Effector memory CD8-positive, alpha-beta T cell (primary cell): ENCODE measurements at regions not wholly inside any gene's neighbourhood (a gene's known extent, or its start where the extent isn't known, plus 50 kb on each side); places are given as distances from the start of the nearest gene placed in this dataset.

Experiments used
- ATAC-seq: fragments of 150-1000 bp; cut with Tn5 transposase; replicated peaks from 2 replicates; pipeline ENCODE4 v1.10.0; 2021; ENCODE audit warnings: mild to moderate bottlenecking, moderate library complexity
- DNase-seq, 3 experiments: peaks; one replicate each; pipeline ENCODE4 v3.0.0; 2021
- H3K27ac Mint-ChIP-seq, 2 donors: one replicate each; pipeline ENCODE4 v1.8.0; 2022; ENCODE audit warnings: mild to moderate bottlenecking in 2 of 2, mixed read lengths in 2 of 2, moderate library complexity in 2 of 2
- H3K27me3 Mint-ChIP-seq, 2 donors: one replicate each; pipeline ENCODE4 v1.8.0; 2022; ENCODE audit warnings: mixed read lengths in 2 of 2
- H3K36me3 Mint-ChIP-seq: one replicate; pipeline ENCODE4 v1.8.0; 2022; ENCODE audit warnings: mild to moderate bottlenecking, moderate library complexity, mixed read lengths; ENCODE audit not compliant: insufficient read depth
- H3K4me1 Mint-ChIP-seq, 2 donors: one replicate each; pipeline ENCODE4 v1.8.0; 2022; ENCODE audit warnings: low read depth in 2 of 2, mixed read lengths in 2 of 2
- H3K4me3 Mint-ChIP-seq, 2 donors: one replicate each; pipeline ENCODE4 v1.8.0; 2022; ENCODE audit warnings: mild to moderate bottlenecking in 2 of 2, mixed read lengths in 2 of 2, moderate library complexity in 2 of 2
- H3K9me3 Mint-ChIP-seq, 2 donors: one replicate each; pipeline ENCODE4 v1.8.0; 2022; ENCODE audit warnings: mixed read lengths in 2 of 2

- DNase-seq (no peak), ATAC-seq (no peak)
- Mint-ChIP-seq H3K4me3 (no peak overlapping the region), H3K36me3 (no peaks in the 10 kb centered on the region), H3K4me1 (no peaks in the 10 kb centered on the region), H3K27me3 (no peaks in the 10 kb centered on the region), H3K27ac (no peak overlapping the region), H3K9me3 (peaks cover 3 to 4% of the 10 kb centered on the region in 2 donors)
These were observed 175.2 kb downstream of the KCNJ2 start for GRCh38 chr17:70344386-70345060.

- ATAC-seq, result no peak
- H3K4me1 Mint-ChIP-seq, result no peaks in the 10 kb centered on the region
These were observed 175.7 kb downstream of the KCNJ2 start for GRCh38 chr17:70345061-70345460.

GRCh38 chr17:70352834-70353233 is 183.5 kb downstream of the KCNJ2 start:
- Mint-ChIP-seq H3K4me3 (no peak overlapping the region), H3K9me3 (peaks cover 5 to 6% of the 10 kb centered on the region in 2 donors), H3K4me1 (no peaks in the 10 kb centered on the region), H3K36me3 (no peaks in the 10 kb centered on the region), H3K27ac (no peak overlapping the region), H3K27me3 (no peaks in the 10 kb centered on the region)
- DNase-seq (no peak), ATAC-seq (no peak)

More at GRCh38 chr17:70345061-70345460, 175.7 kb downstream of the KCNJ2 start:
- Mint-ChIP-seq H3K9me3 (peaks cover 3 to 6% of the 10 kb centered on the region in 2 donors), H3K27me3 (no peaks in the 10 kb centered on the region), H3K36me3 (no peaks in the 10 kb centered on the region), H3K4me3 (no peak overlapping the region), H3K27ac (no peak overlapping the region)
- DNase-seq, result no peak

DNA sequence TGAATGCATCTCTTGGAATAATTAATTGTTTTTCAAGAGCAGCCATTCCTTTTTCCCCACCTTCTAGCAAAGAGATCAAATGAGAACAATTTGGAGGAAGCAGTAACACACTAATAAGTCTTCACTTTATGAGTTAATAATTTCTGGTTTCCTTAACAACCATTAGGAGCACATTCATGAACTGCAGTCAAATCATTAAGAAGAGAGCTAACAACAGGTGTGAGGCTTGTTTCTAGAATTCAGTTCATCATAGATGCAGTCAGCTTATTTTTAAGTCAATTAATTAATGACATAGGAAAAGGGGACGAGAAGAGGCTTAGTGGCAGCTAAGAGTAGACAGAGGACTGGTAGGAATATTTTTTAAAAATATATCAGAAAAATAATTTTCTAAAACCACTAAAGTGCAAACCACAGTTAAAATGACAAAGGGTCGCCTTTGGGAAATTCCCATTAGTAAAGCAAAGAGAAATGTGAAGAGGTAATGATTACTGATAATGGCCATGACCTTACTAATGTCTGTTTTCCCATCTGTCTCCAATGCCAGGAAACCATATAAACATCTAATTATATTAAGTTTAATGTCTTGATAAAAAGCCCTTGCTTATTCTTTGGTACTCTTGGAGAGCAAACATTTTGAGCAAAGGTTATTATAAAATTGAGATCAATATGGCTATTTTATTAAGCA is 184.2 kb downstream of the KCNJ2 start:
- no peaks in the 10 kb centered on the region for H3K4me1 Mint-ChIP-seq
- H3K27me3 Mint-ChIP-seq, result no peaks in the 10 kb centered on the region
- H3K9me3 Mint-ChIP-seq, result peaks cover 5 to 6% of the 10 kb centered on the region in 2 donors
- H3K36me3 Mint-ChIP-seq, result no peaks in the 10 kb centered on the region
- no peak for ATAC-seq
- H3K4me3 Mint-ChIP-seq, result no peak overlapping the region
- no peak for DNase-seq
- no peak overlapping the region for H3K27ac Mint-ChIP-seq

DNA sequence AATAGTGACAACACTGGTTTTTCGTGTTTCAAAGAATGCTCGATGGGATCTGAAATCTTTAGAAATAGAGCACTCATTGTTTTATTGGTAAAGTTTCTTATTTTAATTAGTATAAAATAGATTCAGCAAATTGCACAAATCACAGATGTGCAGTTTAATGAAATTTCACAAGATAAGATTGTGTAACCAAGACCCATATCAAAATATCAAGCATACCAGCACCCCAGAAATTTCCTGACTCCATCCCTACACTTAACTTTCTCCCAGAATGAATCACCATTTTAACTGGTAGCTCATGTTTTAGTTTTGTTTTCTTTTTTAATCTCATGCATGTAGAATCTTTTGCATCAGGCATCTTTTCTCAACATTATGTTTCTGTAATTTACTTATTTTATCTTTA is 185.9 kb downstream of the KCNJ2 start:
- no peak for ATAC-seq
- Mint-ChIP-seq H3K36me3 (no peaks in the 10 kb centered on the region), H3K27ac (no peak overlapping the region), H3K4me1 (no peaks in the 10 kb centered on the region), H3K4me3 (no peak overlapping the region), H3K9me3 (peaks cover 0 to 7% of the 10 kb centered on the region in 2 donors), H3K27me3 (no peaks in the 10 kb centered on the region)
- DNase-seq, result no peak

- Mint-ChIP-seq H3K4me1 (no peaks in the 10 kb centered on the region), H3K4me3 (no peak overlapping the region), H3K36me3 (no peaks in the 10 kb centered on the region), H3K27ac (no peak overlapping the region), H3K9me3 (peaks cover 0 to 7% of the 10 kb centered on the region in 2 donors), H3K27me3 (no peaks in the 10 kb centered on the region)
- DNase-seq (no peak), ATAC-seq (no peak)
These were observed 187.9 kb downstream of the KCNJ2 start for GRCh38 chr17:70357190-70357589.

GRCh38 chr17:70365091-70365583 is 195.8 kb downstream of the KCNJ2 start:
- no peak overlapping the region for H3K4me3 Mint-ChIP-seq
- H3K36me3 Mint-ChIP-seq, result no peaks in the 10 kb centered on the region
- H3K9me3 Mint-ChIP-seq, result peaks cover 5 to 12% of the 10 kb centered on the region in 2 donors
- H3K27me3 Mint-ChIP-seq, result no peaks in the 10 kb centered on the region
- H3K4me1 Mint-ChIP-seq, result no peaks in the 10 kb centered on the region
- no peak overlapping the region for H3K27ac Mint-ChIP-seq
- DNase-seq, result no peak
- ATAC-seq, result no peak

GRCh38 chr17:70366386-70366785 is 197.1 kb downstream of the KCNJ2 start:
- H3K36me3 Mint-ChIP-seq, result no peaks in the 10 kb centered on the region
- ATAC-seq, result no peak

DNA sequence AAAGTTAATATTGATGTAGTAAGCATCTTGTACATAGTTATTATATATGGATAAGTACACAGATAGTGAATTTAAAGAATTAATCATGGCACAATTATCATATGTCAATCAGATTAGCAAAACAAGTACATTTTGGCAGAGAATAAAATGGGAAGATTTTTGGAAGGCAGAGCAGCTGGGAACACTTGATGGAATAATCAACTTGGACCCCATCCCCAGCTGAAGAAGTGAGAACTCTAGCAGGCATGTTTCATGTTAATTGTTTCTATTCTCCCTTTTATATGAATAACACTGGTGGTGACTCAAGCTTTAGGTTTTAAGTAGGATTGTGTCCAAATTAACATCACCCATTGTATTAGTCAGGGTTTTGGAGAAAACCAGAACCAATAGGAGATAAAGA is 198.7 kb downstream of the KCNJ2 start:
- Mint-ChIP-seq H3K9me3 (peaks cover 3 to 12% of the 10 kb centered on the region in 2 donors), H3K27me3 (no peaks in the 10 kb centered on the region), H3K36me3 (no peaks in the 10 kb centered on the region), H3K27ac (no peak overlapping the region), H3K4me1 (no peaks in the 10 kb centered on the region), H3K4me3 (no peak overlapping the region)
- ATAC-seq (no peak), DNase-seq (no peak)

More at GRCh38 chr17:70366386-70366785, 197.1 kb downstream of the KCNJ2 start:
- Mint-ChIP-seq H3K9me3 (peaks cover 5 to 12% of the 10 kb centered on the region in 2 donors), H3K27me3 (no peaks in the 10 kb centered on the region), H3K27ac (no peak overlapping the region), H3K4me3 (no peak overlapping the region), H3K4me1 (no peaks in the 10 kb centered on the region)
- DNase-seq, result no peak

DNA sequence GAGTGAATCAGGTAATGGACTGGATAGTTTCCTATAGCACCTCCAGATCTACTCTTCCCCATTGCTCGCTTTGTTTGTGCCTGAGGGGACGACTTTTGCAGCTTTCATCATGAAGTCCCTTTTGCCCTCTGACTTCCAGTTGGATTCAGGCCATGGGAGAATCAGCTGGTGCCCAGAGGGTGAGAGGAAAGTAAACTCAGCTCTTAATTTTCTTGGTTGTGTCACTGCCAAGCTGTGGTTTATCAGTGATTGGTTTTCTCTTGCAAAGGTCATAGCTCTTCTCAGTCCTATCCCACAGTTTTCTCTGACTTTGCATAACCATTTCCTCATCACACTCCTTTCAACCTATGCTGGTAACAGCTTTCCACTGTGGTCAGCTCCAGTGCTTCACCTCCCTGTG is 200.1 kb downstream of the KCNJ2 start:
- Mint-ChIP-seq H3K36me3 (no peaks in the 10 kb centered on the region), H3K27me3 (no peaks in the 10 kb centered on the region), H3K27ac (no peak overlapping the region), H3K4me3 (no peak overlapping the region), H3K4me1 (no peaks in the 10 kb centered on the region), H3K9me3 (peaks cover 3 to 12% of the 10 kb centered on the region in 2 donors)
- DNase-seq, result no peak
- ATAC-seq, result no peak

- Mint-ChIP-seq H3K9me3 (peaks cover 2 to 12% of the 10 kb centered on the region in 2 donors), H3K36me3 (no peaks in the 10 kb centered on the region), H3K27me3 (no peaks in the 10 kb centered on the region), H3K27ac (no peak overlapping the region), H3K4me1 (no peaks in the 10 kb centered on the region), H3K4me3 (no peak overlapping the region)
- DNase-seq (no peak), ATAC-seq (no peak)
These were observed 201.5 kb downstream of the KCNJ2 start for GRCh38 chr17:70370816-70371215.

DNA sequence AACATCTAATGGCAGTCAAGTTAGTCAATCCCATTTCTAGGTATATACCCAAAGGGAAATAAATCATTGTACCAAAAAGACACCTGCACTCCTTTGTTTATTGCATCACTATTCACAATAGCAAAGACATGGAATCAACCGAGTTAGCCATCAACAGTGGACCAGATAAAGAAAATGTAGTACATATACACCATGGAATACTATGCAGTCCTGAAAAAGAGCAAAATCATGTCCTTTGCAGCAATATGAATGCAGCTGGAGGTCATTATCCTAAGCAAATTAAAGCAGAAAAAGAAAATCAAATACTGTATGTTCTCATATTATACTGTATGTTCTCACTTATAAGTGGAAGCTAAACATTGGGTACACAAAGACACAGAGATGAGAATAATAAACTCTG is 204.0 kb downstream of the KCNJ2 start:
- H3K27ac Mint-ChIP-seq, result no peak overlapping the region
- no peaks in the 10 kb centered on the region for H3K27me3 Mint-ChIP-seq
- DNase-seq (no peak), ATAC-seq (no peak)
- H3K4me3 Mint-ChIP-seq, result no peak overlapping the region
- H3K4me1 Mint-ChIP-seq, result no peaks in the 10 kb centered on the region
- H3K9me3 Mint-ChIP-seq, result peaks cover 2 to 3% of the 10 kb centered on the region in 2 donors
- H3K36me3 Mint-ChIP-seq, result no peaks in the 10 kb centered on the region

- DNase-seq (no peak), ATAC-seq (no peak)
- no peak overlapping the region for H3K27ac Mint-ChIP-seq
- no peaks in the 10 kb centered on the region for H3K27me3 Mint-ChIP-seq
- no peaks in the 10 kb centered on the region for H3K36me3 Mint-ChIP-seq
- H3K9me3 Mint-ChIP-seq, result peaks cover 0 to under 1% of the 10 kb centered on the region in 2 donors
- no peak overlapping the region for H3K4me3 Mint-ChIP-seq
- H3K4me1 Mint-ChIP-seq, result no peaks in the 10 kb centered on the region
These were observed 205.2 kb downstream of the KCNJ2 start for GRCh38 chr17:70374496-70374895.

- Mint-ChIP-seq H3K27ac (no peak overlapping the region), H3K27me3 (no peaks in the 10 kb centered on the region), H3K4me3 (no peak overlapping the region), H3K9me3 (no peaks in the 10 kb centered on the region), H3K4me1 (no peaks in the 10 kb centered on the region), H3K36me3 (no peaks in the 10 kb centered on the region)
- DNase-seq, result no peak
- no peak for ATAC-seq
These were observed 206.1 kb downstream of the KCNJ2 start for GRCh38 chr17:70375406-70375805.
